Skin of body (tissue), 1 donor: ENCODE measurements at regions not wholly inside any gene's neighbourhood (a gene's known extent, or its start where the extent isn't known, plus 50 kb on each side); places are given as distances from the start of the nearest gene placed in this dataset.
"Not testable (repeated sequence)": the region's sequence is repeated elsewhere in the genome, so short reads cannot be mapped to it uniquely, and the experiment has no call there.

Experiments
- DNase-seq: peaks from one replicate; lab custom pipeline; 2025; lab: John Stamatoyannopoulos, UW

- no peak for DNase-seq
Observed at GRCh38 chr14:71557351-71557750, 374.9 kb upstream of the RGS6 start.

GRCh38 chr14:71558943-71559342, 373.3 kb upstream of the RGS6 start:
- not testable (repeated sequence) for DNase-seq

GRCh38 chr14:71560751-71561150, 371.5 kb upstream of the RGS6 start:
- DNase-seq, result no peak

- DNase-seq, result no peak
Observed at GRCh38 chr14:71563492-71564153, 368.6 kb upstream of the RGS6 start.

DNA sequence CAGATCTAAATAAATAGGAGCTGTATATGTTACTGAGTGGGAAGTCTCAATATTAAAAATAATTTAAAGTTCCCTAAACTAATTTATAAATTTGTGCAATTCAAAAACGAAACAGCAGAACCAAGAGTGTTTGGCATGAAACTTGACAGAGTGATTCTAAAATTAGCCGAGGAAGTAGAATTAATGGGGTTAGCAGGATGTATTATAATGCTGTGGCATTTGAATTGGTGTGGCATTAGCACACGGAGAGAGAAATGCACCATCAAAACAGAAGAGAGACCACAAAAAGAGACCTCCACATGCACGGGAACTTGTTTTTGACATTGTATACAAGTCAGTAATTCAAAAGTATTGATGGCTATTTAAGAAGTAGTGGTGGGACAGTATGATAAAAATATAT, 366.0 kb upstream of the RGS6 start:
- DNase-seq, result no peak

DNA sequence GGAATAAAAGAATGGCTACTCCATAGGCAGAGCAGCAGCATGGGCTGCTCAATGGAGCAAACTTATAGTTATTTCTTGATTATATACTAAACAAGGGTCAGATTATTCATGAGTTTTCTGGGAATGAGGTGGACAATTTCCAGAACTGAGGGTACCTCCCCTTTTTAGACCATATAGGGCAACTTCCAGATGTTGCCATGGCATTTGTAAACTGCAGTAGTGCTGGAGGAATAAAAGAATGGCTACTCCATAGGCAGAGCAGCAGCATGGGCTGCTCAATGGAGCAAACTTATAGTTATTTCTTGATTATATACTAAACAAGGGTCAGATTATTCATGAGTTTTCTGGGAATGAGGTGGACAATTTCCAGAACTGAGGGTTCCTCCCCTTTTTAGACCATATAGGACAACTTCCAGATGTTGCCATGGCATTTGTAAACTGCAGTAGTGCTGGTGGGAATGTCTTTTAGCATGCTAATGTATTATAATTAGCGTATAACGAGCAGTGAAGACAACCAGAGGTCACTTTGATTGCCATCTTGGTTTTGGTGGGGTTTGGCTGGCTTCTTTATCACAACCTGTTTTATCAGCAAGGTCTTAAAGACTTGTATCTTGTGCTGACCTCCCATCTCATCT, 364.6 kb upstream of the RGS6 start:
- not testable (repeated sequence) for DNase-seq

DNA sequence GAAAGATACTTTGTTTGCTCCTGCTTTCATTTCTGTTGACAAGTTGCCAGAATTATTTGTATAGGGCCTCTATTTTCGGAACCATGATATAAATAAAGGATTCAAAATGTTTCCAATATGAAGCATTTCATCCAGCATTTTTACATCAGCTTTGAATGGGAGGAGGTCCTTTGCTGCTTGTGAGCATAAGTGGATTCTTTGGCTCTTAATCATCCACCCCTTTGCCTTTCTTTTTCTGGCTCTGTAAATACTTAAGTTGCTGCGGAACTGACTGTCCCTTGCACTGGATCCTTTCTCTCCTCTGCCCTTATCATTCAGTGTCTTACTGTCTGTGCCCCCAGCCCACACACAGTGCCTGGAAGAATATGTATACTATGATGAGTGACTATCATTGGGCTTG, 357.3 kb upstream of the RGS6 start:
- DNase-seq, result peak; percentile 78

DNA sequence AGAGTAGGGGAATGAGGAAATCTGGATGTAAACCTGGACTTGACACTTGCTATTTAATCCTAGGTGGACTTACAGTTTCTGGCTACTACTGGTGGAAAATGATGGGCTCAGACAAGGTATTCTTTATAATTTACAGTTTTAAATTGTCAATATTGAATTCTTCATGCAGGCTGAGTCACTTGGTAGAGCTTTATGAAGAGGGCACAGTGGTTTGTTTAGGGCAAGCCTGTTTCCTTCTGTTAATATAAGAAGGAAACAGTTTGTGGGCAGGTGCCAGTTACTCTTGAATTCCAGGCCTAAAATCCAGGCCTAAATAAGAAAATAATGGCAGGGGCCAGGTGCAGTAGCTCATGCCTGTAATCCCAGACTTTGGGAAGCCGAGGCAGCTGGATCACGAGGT, 355.8 kb upstream of the RGS6 start:
- DNase-seq, result no peak

- no peak for DNase-seq
Observed at GRCh38 chr14:71579331-71579730, 352.9 kb upstream of the RGS6 start.

DNA sequence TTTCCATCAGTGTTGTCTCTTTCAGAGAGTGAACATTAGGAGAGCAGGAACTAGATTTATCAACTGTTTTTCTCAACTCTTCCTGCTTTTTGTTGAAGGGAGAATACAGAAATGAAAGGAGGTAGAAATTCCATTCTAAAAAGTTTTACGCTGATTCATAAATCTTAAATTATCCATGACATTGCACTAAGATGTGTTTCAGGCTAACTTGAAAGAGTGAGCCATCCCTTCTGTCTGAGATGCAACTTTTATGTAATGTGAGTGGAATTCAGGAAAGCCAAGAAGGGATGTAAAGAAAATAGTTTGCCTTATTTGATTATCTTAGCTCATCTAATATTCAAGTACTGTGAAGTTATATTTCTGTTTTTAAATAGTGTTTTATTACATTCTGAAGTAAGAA, 349.5 kb upstream of the RGS6 start:
- no peak for DNase-seq

DNA sequence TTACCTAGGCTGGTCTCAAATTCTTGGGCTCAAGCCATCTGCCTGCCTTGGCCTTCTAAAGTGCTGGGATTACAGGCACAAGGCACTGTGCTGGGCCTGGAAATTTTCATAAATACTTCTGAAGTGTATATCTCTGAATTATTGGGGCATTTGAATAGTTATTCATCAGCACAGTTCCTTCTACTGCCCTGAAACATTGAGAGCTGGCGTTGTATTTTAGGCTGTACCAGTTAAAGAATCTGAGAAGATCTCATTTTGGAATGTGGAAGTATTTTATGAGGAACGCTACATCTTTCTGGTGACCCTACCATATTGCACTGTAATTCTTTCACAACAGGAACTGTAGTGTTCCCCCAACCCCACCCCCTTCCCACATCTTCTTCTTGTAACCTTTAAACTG, 349.0 kb upstream of the RGS6 start:
- DNase-seq, result no peak

- DNase-seq, result no peak
Observed at GRCh38 chr14:71583705-71584104, 348.5 kb upstream of the RGS6 start.

DNA sequence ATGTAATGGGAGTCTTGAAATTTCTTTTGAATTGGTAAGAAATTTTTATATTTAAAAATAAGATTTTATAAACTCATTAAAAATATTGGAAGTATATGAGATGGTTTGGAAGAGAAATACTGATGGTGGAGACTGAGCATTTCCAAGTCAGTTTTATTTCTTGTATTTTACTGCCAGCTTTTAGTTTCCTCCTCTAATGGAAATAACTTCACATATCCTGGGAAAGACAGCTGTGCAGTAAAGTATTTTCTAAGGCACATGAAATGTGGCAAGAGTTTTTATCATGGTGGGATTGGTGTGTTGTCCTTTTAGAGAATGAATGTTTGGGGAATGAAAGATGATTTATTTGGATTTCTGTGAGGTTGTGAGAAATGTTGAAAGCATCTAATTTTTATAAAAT, 346.9 kb upstream of the RGS6 start:
- no peak for DNase-seq

DNA sequence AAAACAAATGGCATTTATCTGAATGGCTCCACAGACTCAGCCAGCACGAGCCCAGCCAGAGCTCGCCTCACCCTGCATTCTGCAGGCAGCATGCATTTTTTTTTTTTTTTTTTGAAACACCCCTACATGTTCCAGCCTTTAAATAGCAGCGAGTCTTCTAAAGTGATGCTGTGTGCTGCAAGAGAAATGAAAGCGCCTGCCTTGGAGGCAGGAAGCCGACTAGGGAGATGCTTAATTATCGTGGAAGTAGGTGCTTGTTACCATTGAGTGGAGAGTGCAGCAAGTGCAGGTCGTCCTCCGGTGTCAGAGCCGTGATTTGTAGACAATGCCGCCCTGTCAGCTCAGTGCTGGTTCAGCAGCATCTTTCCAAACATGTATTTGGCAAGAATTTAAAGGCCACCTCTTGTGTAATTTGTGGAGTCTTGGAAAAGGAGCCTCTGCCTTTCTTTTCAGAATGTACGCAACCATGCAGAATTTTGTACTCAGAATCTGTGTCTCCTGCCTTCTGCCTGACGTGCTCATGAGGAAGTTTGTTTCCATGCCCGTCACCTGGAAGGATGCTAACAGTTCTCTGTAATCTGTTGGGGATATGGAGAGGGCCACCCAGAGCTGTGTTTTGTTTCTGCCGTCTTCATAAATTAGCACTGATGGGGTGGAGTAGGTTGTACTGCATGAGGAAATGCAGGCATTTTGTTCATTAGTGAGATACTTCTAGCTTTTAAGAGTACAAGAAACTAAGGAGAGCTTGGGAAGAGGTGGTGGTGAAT, 345.9 kb upstream of the RGS6 start:
- no peak for DNase-seq

DNA sequence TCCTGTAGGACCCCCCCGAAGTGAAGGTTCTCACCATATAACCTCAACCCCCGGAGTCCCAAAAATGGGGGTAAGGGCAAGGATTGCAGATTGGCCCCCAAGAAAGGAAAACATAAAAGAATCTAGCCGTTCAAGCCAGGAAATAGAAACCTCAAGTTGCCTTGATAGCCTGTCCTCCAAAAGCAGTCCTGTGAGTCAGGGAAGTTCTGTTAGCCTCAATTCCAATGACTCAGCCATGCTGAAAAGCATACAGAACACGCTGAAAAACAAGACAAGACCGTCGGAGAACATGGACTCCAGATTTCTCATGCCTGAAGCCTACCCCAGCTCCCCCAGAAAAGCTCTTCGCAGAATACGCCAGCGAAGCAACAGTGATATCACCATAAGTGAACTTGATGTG, 344.2 kb upstream of the RGS6 start:
- no peak for DNase-seq

DNA sequence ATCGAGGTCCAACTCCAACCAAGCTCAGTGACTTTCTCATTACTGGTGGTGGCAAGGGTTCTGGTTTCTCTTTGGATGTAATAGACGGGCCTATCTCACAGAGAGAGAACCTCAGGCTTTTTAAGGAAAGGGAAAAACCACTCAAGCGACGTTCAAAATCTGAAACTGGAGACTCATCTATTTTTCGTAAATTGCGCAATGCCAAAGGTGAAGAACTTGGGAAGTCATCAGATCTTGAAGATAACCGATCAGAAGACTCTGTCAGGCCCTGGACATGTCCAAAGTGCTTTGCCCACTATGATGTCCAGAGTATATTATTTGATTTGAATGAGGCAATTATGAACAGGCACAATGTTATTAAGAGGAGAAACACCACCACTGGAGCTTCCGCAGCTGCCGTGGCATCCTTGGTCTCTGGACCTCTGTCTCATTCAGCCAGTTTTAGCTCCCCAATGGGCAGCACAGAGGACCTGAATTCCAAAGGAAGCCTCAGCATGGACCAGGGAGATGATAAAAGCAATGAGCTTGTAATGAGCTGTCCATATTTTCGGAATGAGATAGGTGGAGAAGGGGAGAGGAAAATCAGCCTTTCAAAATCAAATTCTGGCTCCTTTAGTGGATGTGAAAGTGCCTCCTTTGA, 343.5 kb upstream of the RGS6 start:
- no peak for DNase-seq

DNA sequence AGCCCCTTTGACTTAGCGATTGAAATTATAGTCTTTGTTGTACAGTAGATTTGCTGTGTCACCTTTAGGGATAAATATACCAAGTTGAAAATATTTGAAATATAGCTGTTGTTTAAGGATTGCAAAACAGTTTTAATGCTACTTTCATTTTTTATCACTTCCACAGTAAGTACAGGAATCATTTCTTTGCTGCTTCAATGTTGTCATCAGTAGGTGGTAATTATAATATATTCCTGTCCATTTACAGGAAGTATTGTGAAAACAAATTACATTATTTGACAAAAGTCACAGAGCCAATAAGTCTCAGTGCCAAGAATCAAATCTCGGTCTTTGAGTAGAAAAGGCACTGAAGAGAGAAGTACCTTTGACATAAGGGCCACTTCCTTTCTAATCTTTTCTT, 342.6 kb upstream of the RGS6 start:
- no peak for DNase-seq

DNA sequence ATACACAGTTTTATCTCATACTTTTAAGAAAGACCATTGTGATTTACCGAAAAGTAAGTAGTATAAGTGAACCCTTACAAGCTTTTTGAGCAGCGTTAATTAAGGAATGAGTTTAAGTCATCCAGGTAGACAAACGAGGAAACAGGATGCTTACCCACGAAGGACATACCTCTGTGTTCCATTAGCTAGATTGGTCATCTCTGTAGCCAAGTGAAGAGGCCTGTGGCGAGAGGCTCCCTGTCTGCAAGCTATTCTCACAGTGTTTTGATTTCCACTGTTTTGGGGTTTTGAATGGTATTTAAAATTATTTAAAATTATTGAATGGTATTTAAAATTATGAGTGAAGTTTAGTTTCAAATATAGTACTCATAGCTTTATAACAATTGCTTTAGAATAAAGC, 342.1 kb upstream of the RGS6 start:
- no peak for DNase-seq

GRCh38 chr14:71591231-71591630, 341.0 kb upstream of the RGS6 start:
- DNase-seq, result no peak

- DNase-seq, result no peak
Observed at GRCh38 chr14:71591929-71592328, 340.3 kb upstream of the RGS6 start.

DNA sequence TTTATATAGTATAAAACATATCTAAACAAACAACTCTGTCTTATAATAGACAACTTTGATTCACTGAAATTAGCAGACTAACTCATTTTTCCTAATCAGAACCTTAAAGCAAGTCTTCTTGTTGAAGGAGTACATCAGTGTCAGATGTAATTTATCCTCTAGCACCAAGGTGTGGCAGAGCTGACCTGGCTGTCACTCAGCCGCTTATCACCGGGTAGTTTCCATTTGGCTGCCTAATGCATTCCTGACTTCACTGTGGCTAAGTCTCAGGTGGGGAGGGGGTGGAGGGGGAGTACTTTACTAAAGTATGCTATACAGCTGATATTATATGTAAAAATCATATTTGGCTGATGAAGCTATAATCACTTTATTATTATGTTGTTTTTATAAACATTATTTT, 339.9 kb upstream of the RGS6 start:
- no peak for DNase-seq

- no peak for DNase-seq
Observed at GRCh38 chr14:71593966-71594365, 338.3 kb upstream of the RGS6 start.
